Glutamatergic neuron (in vitro differentiated cells): ENCODE measurements at regions not wholly inside any gene's neighbourhood (a gene's known extent, or its start where the extent isn't known, plus 50 kb on each side); places are given as distances from the start of the nearest gene placed in this dataset.
"Not testable (repeated sequence)": the region's sequence is repeated elsewhere in the genome, so short reads cannot be mapped to it uniquely, and the experiment has no call there.

Experiments used
- DNase-seq: peaks from one replicate; pipeline ENCODE4 v3.0.0; 2022
- H3K27ac Mint-ChIP-seq: one replicate; pipeline ENCODE4 v1.8.0; 2020; ENCODE audit warnings: mild to moderate bottlenecking, mixed read lengths, inconsistent platforms; ENCODE audit not compliant: unreplicated experiment
- H3K27me3 Mint-ChIP-seq: one replicate; pipeline ENCODE4 v1.8.0; 2020; ENCODE audit warnings: mild to moderate bottlenecking, moderate library complexity, mixed read lengths, inconsistent platforms; ENCODE audit not compliant: unreplicated experiment
- H3K36me3 Mint-ChIP-seq: one replicate; pipeline ENCODE4 v1.8.0; 2020; ENCODE audit warnings: mild to moderate bottlenecking, mixed read lengths, inconsistent platforms; ENCODE audit not compliant: unreplicated experiment
- H3K4me1 Mint-ChIP-seq: one replicate; pipeline ENCODE4 v1.8.0; 2020; ENCODE audit warnings: mild to moderate bottlenecking, low read depth, mixed read lengths, inconsistent platforms; ENCODE audit not compliant: unreplicated experiment
- H3K4me3 Mint-ChIP-seq: one replicate; pipeline ENCODE4 v1.8.0; 2020; ENCODE audit warnings: mild to moderate bottlenecking, mixed read lengths, inconsistent platforms; ENCODE audit not compliant: unreplicated experiment
- H3K9me3 Mint-ChIP-seq: one replicate; pipeline ENCODE4 v1.8.0; 2020; ENCODE audit warnings: mild to moderate bottlenecking, moderate library complexity, mixed read lengths, inconsistent platforms; ENCODE audit not compliant: unreplicated experiment
- TF ChIP-seq, protein P1 (sequence below): fragments of 200-600 bp; sonication (generic); IDR thresholded peaks from one replicate; pipeline ENCODE4 v1.5.0; 2021; ENCODE audit not compliant: partially characterized antibody, unreplicated experiment

GRCh38 chr2:143841935-143842334 lies 678.0 kb downstream of the ZEB2 start:
- peaks cover 3% of the 10 kb centered on the region for H3K27me3 Mint-ChIP-seq
- no peak overlapping the region for H3K4me3 Mint-ChIP-seq
- peaks cover 11% of the 10 kb centered on the region for H3K9me3 Mint-ChIP-seq
- no peak for DNase-seq
- TF ChIP-seq, protein P1, sequence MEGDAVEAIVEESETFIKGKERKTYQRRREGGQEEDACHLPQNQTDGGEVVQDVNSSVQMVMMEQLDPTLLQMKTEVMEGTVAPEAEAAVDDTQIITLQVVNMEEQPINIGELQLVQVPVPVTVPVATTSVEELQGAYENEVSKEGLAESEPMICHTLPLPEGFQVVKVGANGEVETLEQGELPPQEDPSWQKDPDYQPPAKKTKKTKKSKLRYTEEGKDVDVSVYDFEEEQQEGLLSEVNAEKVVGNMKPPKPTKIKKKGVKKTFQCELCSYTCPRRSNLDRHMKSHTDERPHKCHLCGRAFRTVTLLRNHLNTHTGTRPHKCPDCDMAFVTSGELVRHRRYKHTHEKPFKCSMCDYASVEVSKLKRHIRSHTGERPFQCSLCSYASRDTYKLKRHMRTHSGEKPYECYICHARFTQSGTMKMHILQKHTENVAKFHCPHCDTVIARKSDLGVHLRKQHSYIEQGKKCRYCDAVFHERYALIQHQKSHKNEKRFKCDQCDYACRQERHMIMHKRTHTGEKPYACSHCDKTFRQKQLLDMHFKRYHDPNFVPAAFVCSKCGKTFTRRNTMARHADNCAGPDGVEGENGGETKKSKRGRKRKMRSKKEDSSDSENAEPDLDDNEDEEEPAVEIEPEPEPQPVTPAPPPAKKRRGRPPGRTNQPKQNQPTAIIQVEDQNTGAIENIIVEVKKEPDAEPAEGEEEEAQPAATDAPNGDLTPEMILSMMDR: no peak
- H3K36me3 Mint-ChIP-seq: no peaks in the 10 kb centered on the region
- peak overlapping the region; percentile 39 for H3K27ac Mint-ChIP-seq
- H3K4me1 Mint-ChIP-seq: peaks cover 54% of the 10 kb centered on the region

DNA sequence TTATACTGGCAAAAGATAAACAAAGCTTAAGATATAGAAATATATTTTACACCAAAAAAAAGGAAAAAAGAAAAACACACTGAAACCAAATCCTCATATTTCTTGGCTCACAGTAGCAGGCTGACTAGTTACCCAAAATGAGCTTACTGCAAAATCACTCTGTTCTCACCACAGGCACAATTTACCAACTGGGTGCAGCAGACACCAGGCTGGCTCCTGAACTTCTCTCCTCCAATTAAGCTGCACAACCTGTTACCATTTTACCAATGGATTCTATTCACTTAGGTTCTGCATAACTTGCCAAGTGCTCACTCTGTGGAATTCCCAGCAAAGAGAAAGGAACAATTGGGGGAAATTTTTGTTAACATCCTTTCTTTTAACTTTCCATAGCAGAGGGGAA lies 679.3 kb downstream of the ZEB2 start:
- Mint-ChIP-seq H3K9me3 (peaks cover 10% of the 10 kb centered on the region), H3K36me3 (no peaks in the 10 kb centered on the region), H3K27me3 (peaks cover 3% of the 10 kb centered on the region), H3K4me1 (peaks cover 52% of the 10 kb centered on the region), H3K27ac (peak overlapping the region; percentile 55), H3K4me3 (no peak overlapping the region)
- TF ChIP-seq, protein P1: no peak
- DNase-seq: no peak

GRCh38 chr2:143840194-143840593 lies 679.7 kb downstream of the ZEB2 start:
- TF ChIP-seq, protein P1: no peak
- Mint-ChIP-seq H3K27ac (peak overlapping the region; percentile 55), H3K27me3 (peaks cover 3% of the 10 kb centered on the region), H3K4me1 (peaks cover 48% of the 10 kb centered on the region), H3K36me3 (no peaks in the 10 kb centered on the region), H3K4me3 (no peak overlapping the region), H3K9me3 (peaks cover 9% of the 10 kb centered on the region)
- no peak for DNase-seq

GRCh38 chr2:143839456-143839855 lies 680.5 kb downstream of the ZEB2 start:
- H3K36me3 Mint-ChIP-seq: no peaks in the 10 kb centered on the region

DNA sequence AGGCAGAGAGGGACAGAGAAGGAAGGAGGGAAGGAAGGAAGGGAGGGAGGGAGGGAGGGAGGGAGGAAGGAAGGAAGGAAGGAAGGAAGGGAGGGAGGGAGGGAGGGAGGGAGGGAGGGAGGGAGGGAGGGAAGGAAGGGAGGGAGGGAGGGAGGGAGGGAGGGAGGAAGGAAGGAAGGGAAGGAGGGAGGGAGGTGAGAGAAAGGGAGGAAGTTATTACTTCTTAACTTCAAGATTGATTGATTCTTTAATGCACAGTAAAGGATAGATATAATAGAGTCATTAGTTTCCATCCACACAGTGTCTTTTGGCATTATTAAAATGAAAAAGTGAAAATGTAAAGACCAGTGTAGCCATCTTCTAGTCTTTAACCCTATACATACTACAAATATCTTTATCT lies 682.9 kb downstream of the ZEB2 start:
- H3K4me1 Mint-ChIP-seq: peaks cover 31% of the 10 kb centered on the region
- not testable (repeated sequence) for H3K27me3 Mint-ChIP-seq, DNase-seq, H3K36me3 Mint-ChIP-seq, H3K27ac Mint-ChIP-seq, H3K4me3 Mint-ChIP-seq, H3K9me3 Mint-ChIP-seq

More at GRCh38 chr2:143839456-143839855, 680.5 kb downstream of the ZEB2 start:
- TF ChIP-seq, protein P1: no peak
- Mint-ChIP-seq H3K9me3 (peaks cover 11% of the 10 kb centered on the region), H3K27ac (peak overlapping the region; percentile 24), H3K4me1 (peaks cover 44% of the 10 kb centered on the region), H3K4me3 (no peak overlapping the region), H3K27me3 (peaks cover 3% of the 10 kb centered on the region)
- no peak for DNase-seq
